ENCODE measurements at regions not wholly inside any gene's neighbourhood (a gene's known extent, or its start where the extent isn't known, plus 50 kb on each side); places are given as distances from the start of the nearest gene placed in this dataset.

- Histone ChIP-seq H3K4me1 (ENCODE audit: control insufficient read depth in 1 of 2, insufficient read depth in 2 of 2, low read depth in 1 of 2, low read length in 1 of 2) (no peaks in the 10 kb centered on the region), H2AFZ (ENCODE audit: low read depth) (no peak overlapping the region), H4K20me1 (ENCODE audit: insufficient read depth) (no peaks in the 10 kb centered on the region), H3K9me2 (no peaks in the 10 kb centered on the region), H3K4me3 (ENCODE audit: low read depth in 2 of 2, low read length in 1 of 2) (no peak overlapping the region), H3F3A (replicated peaks; ENCODE audit: insufficient read depth) (no peaks in the 10 kb centered on the region), H3K9me3 (peaks cover 16% of the 10 kb centered on the region), H3K27me3 (ENCODE audit: insufficient read depth) (no peaks in the 10 kb centered on the region), H3K79me2 (ENCODE audit: insufficient read depth) (no peaks in the 10 kb centered on the region), H3K9ac (no peak overlapping the region), H3K27ac (ENCODE audit: low read depth in 2 of 2, low read length in 1 of 2) (no peak overlapping the region), H3K4me2 (no peak overlapping the region), H3K36me3 (replicated peaks in 1 of 2; ENCODE audit: control insufficient read depth in 1 of 2, insufficient read depth in 2 of 2, low read length in 1 of 2) (no peaks in the 10 kb centered on the region)
- POLR2A ChIA-PET = no interaction called here
- TF ChIP-seq TCF12 (IDR thresholded peaks at IDR 0.05) (no peak), ELF1 (IDR thresholded peaks at IDR 0.05) (no peak), RAD21 (IDR thresholded peaks at IDR 0.05; ENCODE audit: low read length) (no peak), IRF3 (IDR thresholded peaks at IDR 0.05; ENCODE audit: low read depth, low read length) (no peak), YY1 (IDR thresholded peaks at IDR 0.05; ENCODE audit: low read depth) (no peak), REST (IDR thresholded peaks at IDR 0.05; ENCODE audit: low read depth, low read length) (no peak), FOXJ3 (CRISPR knock-in tag; IDR thresholded peaks at IDR 0.05) (no peak), RXRA (IDR thresholded peaks at IDR 0.05; ENCODE audit: borderline replicate concordance, low read depth) (no peak), GABPA (IDR thresholded peaks at IDR 0.05; ENCODE audit: low read depth) (no peak), EP300 (IDR thresholded peaks at IDR 0.05; ENCODE audit: borderline replicate concordance in 1 of 2, low read depth in 1 of 2, low read length in 1 of 2) (no peak), JUND (IDR thresholded peaks at IDR 0.05) (no peak), FOXM1 (IDR thresholded peaks at IDR 0.05; ENCODE audit: low read depth) (no peak), MEF2A (IDR thresholded peaks at IDR 0.05; ENCODE audit: borderline replicate concordance, low read depth) (no peak), MAX (IDR thresholded peaks at IDR 0.05; ENCODE audit: low read depth) (no peak), FOSL2 (IDR thresholded peaks at IDR 0.05; ENCODE audit: borderline replicate concordance, low read depth) (no peak), RFX5 (IDR thresholded peaks at IDR 0.05; ENCODE audit: low read length) (no peak), TEAD4 (IDR thresholded peaks at IDR 0.05; ENCODE audit: borderline replicate concordance, insufficient read depth) (no peak), NFIC (IDR thresholded peaks at IDR 0.05; ENCODE audit: borderline replicate concordance) (no peak), USF2 (IDR thresholded peaks at IDR 0.05; ENCODE audit: borderline replicate concordance, low read depth, low read length) (no peak), EZH2phosphoT487 (IDR thresholded peaks at IDR 0.05; ENCODE audit: borderline replicate concordance, low read depth) (no peak)
- CTCF ChIA-PET = interaction anchor here (1.3 kb wide), 1 partner anchor 9 kb away, joined by 3 read pairs; no protein-coding TSS in a partner anchor
- no peak for DNase-seq
- WGBS (ENCODE audit: low lambda C conversion rate) = 67% methylated on average over 1 of the region's 1 CpG
Observed at GRCh38 chr12:89189448-89189847, 162.9 kb downstream of the DUSP6 start.
